Prostate gland (tissue), 2 donors: ENCODE measurements at regions not wholly inside any gene's neighbourhood (a gene's known extent, or its start where the extent isn't known, plus 50 kb on each side); places are given as distances from the start of the nearest gene placed in this dataset.

Source experiments
- CTCF ChIP-seq, 4 experiments: fragments of 200-600 bp in 2 of 4; fragments of 450-650 bp in 2 of 4; sonication (generic) in 2 of 4; IDR thresholded peaks; 1 replicate in 3 of 4; 2 replicates in 1 of 4; pipeline ENCODE4 v1.5.1; 2016 to 2019; ENCODE audit warnings: antibody characterized with exemption in 4 of 4, mild to moderate bottlenecking in 2 of 4, moderate library complexity in 2 of 4
- POLR2A ChIP-seq: fragments of 450-650 bp; IDR thresholded peaks from one replicate; pipeline ENCODE4 v1.6.1; 2016; ENCODE audit warnings: antibody characterized with exemption, mild to moderate bottlenecking
- POLR2AphosphoS5 ChIP-seq: sonication (generic); formaldehyde crosslinking; IDR thresholded peaks from one replicate; pipeline ENCODE4 v1.6.1; 2017; ENCODE audit warnings: antibody characterized with exemption

- no peak for TF ChIP-seq CTCF (IDR thresholded peaks at IDR 0.05)
- TF ChIP-seq POLR2A, result no peak
- no peak for TF ChIP-seq POLR2AphosphoS5
Measured at GRCh38 chr6:12575961-12576360, 140.6 kb upstream of the PHACTR1 start.
